Adrenal gland (tissue), 5 donors: ENCODE measurements at regions not wholly inside any gene's neighbourhood (a gene's known extent, or its start where the extent isn't known, plus 50 kb on each side); places are given as distances from the start of the nearest gene placed in this dataset.
"Not testable (repeated sequence)": the region's sequence is repeated elsewhere in the genome, so short reads cannot be mapped to it uniquely, and the experiment has no call there.

Source experiments
- CTCF ChIP-seq, 6 experiments: fragments of 450-650 bp in 4 of 6; fragments of 200-600 bp in 2 of 6; sonication (generic) in 1 of 6; IDR thresholded peaks; 1 replicate in 5 of 6; 2 replicates in 1 of 6; pipeline versions ENCODE4 v1.5.1 to v1.8.0; 2016 to 2021; ENCODE audit warnings: antibody characterized with exemption in 6 of 6, mild to moderate bottlenecking in 2 of 6, moderate library complexity in 1 of 6
- POLR2A ChIP-seq, 2 donors: fragments of 450-650 bp; IDR thresholded peaks; one replicate each; pipeline ENCODE4 v1.6.1; 2017; ENCODE audit warnings: antibody characterized with exemption in 2 of 2, mild to moderate bottlenecking in 2 of 2, moderate library complexity in 1 of 2
- donor health status: DM: no; HTN: no; CAD: no.

- TF ChIP-seq CTCF, POLR2A (IDR thresholded peaks at IDR 0.05): not testable (repeated sequence)
Measured at GRCh38 chr15:31440216-31440615, 113.6 kb downstream of the KLF13 start.
